Mucosa of stomach (tissue), 1 donor: ENCODE measurements at regions not wholly inside any gene's neighbourhood (a gene's known extent, or its start where the extent isn't known, plus 50 kb on each side); places are given as distances from the start of the nearest gene placed in this dataset.

Experiments used
- H3K27me3 ChIP-seq: one replicate; pipeline ENCODE4 v1.7.0; 2013; ENCODE audit warnings: mild to moderate bottlenecking, low read length; ENCODE audit not compliant: control insufficient read depth, insufficient read depth
- H3K36me3 ChIP-seq: one replicate; pipeline ENCODE4 v1.7.0; 2013; ENCODE audit warnings: low read length; ENCODE audit not compliant: control insufficient read depth, insufficient read depth
- H3K4me1 ChIP-seq: one replicate; pipeline ENCODE4 v1.7.0; 2013; ENCODE audit warnings: mild to moderate bottlenecking, low read length; ENCODE audit not compliant: control insufficient read depth, insufficient read depth
- H3K4me3 ChIP-seq: one replicate; pipeline ENCODE4 v1.7.0; 2013; ENCODE audit warnings: low read length
- H3K9ac ChIP-seq: one replicate; pipeline ENCODE4 v1.7.0; 2013; ENCODE audit warnings: mild to moderate bottlenecking, low read length, moderate library complexity
- H3K9me3 ChIP-seq: one replicate; pipeline ENCODE4 v1.7.0; 2013; ENCODE audit warnings: mild to moderate bottlenecking, low read length, moderate library complexity; ENCODE audit not compliant: control insufficient read depth
- donor health status: Pancreatic carcinoma.

DNA sequence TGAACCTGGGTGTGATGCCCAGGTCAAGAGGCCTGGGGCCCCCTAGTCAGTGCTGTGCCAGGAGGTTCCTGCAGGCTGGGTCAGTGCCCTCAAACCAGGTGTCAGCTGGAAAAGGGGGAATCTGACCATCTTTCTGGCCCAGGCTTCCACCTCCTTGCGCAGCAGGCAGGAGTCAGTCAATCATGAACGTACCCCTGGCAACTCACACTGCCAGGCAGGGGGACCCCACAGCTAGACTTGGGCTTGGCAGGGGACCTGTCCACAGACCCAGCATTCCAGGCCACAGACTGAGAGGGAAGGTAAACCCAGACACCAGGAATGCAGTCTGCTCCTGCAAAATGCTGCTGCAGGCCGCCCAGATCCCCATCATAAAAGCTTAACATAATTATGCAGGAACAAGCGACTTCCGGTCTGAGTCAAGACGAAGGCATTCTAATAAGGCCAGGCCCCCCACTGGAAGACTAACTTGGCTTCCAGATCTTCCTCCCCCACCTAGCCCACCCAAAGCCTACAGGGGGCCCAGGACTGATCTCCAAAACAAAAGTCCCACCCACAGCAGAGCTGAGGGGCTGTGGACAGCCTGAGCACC, 156.3 kb downstream of the BCOR start:
- Histone ChIP-seq H3K27me3 (no peaks in the 10 kb centered on the region), H3K36me3 (no peaks in the 10 kb centered on the region), H3K9ac (no peak overlapping the region), H3K4me3 (no peak overlapping the region), H3K9me3 (no peaks in the 10 kb centered on the region), H3K4me1 (no peaks in the 10 kb centered on the region)

GRCh38 chrX:39944416-39944815, 153.3 kb downstream of the BCOR start:
- Histone ChIP-seq H3K36me3 (no peaks in the 10 kb centered on the region), H3K4me3 (no peak overlapping the region), H3K9me3 (no peaks in the 10 kb centered on the region), H3K4me1 (peaks cover 4% of the 10 kb centered on the region), H3K9ac (no peak overlapping the region), H3K27me3 (no peaks in the 10 kb centered on the region)

- no peak overlapping the region for H3K9ac ChIP-seq
- H3K9me3 ChIP-seq, result no peaks in the 10 kb centered on the region
- no peaks in the 10 kb centered on the region for H3K27me3 ChIP-seq
- no peak overlapping the region for H3K4me3 ChIP-seq
- no peaks in the 10 kb centered on the region for H3K36me3 ChIP-seq
- H3K4me1 ChIP-seq, result peaks cover 4% of the 10 kb centered on the region
Measured at GRCh38 chrX:39945709-39946108, 152.0 kb downstream of the BCOR start.

DNA sequence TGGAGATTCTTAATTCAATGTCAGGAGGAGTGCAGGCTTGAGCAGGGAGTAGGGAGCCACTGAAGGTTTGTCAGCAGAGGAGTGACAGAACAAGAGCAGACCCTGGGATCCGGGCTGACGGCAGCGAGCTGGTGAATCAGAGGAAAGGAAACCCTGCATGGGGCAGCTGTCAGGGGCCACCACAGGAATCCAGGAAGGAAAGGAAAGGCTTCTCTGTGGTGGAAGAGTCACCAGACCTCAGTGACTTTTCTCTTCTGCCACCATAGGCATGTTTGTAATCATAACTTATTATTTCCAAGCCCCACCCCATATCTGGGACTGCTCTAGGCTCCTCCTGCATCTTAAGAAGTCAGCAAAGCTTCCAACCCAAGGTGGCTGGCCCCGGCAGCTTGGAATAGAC, 150.9 kb downstream of the BCOR start:
- H3K36me3 ChIP-seq, result no peaks in the 10 kb centered on the region
- no peaks in the 10 kb centered on the region for H3K9me3 ChIP-seq
- H3K9ac ChIP-seq, result no peak overlapping the region
- no peaks in the 10 kb centered on the region for H3K27me3 ChIP-seq
- no peak overlapping the region for H3K4me3 ChIP-seq
- peaks cover 4% of the 10 kb centered on the region for H3K4me1 ChIP-seq

DNA sequence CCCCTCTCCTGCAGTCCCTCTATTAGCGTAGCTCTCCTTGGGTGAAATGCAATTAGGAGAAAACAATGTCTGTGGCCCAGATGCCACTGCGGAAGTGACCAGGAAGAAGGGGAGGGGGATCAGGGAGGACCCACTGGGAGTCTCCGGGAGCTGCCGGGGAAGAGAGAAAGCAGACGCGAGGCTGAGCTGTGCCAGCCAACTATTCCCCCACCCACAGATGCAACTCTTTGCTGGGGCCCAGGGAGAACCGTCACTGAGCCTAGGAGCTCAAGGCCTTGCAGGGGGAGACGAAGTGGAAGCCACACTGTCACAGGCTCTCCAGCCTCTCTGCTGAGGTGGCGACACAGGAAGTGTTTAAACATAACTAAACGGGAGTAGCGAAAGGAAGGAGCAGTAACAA, 149.2 kb downstream of the BCOR start:
- peak overlapping the region; percentile 31 for H3K9ac ChIP-seq
- no peaks in the 10 kb centered on the region for H3K27me3 ChIP-seq
- H3K4me3 ChIP-seq, result no peak overlapping the region
- no peaks in the 10 kb centered on the region for H3K36me3 ChIP-seq
- no peaks in the 10 kb centered on the region for H3K9me3 ChIP-seq
- H3K4me1 ChIP-seq, result peaks cover 15% of the 10 kb centered on the region

GRCh38 chrX:39950018-39950688, 147.6 kb downstream of the BCOR start:
- H3K9ac ChIP-seq, result no peak overlapping the region
- H3K36me3 ChIP-seq, result no peaks in the 10 kb centered on the region

DNA sequence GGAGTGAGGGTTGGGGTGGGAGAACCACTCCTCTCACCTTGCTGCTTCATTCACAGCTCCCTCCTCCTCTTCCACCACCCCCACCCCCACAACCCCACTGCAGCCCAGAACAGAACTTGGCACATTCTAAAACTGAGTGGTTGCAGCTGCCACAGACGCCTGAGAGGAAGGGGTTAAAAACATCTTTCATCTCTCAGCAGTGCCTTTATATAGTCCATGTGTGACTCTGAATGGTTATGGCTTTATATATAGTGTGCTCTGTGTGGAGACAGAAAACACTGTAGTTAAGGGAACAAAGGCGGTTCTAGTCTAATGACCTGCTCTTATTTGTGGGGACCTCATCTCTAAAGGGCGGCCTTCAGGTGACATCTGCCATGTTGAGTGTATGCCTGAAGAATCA, 144.8 kb downstream of the BCOR start:
- Histone ChIP-seq H3K4me3 (no peak overlapping the region), H3K9me3 (no peaks in the 10 kb centered on the region), H3K4me1 (peaks cover 37% of the 10 kb centered on the region), H3K36me3 (no peaks in the 10 kb centered on the region), H3K9ac (peak overlapping the region; percentile 19), H3K27me3 (no peaks in the 10 kb centered on the region)

More at GRCh38 chrX:39950018-39950688, 147.6 kb downstream of the BCOR start:
- Histone ChIP-seq H3K27me3 (no peaks in the 10 kb centered on the region), H3K9me3 (no peaks in the 10 kb centered on the region), H3K4me3 (no peak overlapping the region), H3K4me1 (peaks cover 28% of the 10 kb centered on the region)

- Histone ChIP-seq H3K36me3 (no peaks in the 10 kb centered on the region), H3K4me3 (no peak overlapping the region), H3K4me1 (peaks cover 42% of the 10 kb centered on the region)
Measured at GRCh38 chrX:39953879-39954278, 143.9 kb downstream of the BCOR start.

DNA sequence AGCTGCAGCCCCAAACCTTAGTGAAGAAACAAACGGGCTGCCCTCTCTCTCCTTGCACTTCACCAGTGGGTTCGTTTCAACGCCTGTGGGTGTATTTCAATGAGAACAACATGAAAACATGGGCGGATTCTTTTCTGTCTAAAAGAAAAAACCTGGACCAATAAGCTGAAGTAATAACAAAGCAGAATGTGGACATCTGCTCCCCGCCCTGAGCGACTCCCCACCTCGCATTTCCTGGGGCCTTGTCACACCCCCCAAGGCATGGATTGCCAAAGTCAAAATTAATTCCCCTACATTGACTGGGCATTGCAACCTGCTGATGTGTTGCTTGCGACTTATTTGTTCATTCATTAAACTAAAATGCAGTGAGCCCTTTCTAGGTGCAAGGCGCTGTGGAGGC, 142.9 kb downstream of the BCOR start:
- no peaks in the 10 kb centered on the region for H3K9me3 ChIP-seq
- H3K36me3 ChIP-seq, result no peaks in the 10 kb centered on the region
- no peaks in the 10 kb centered on the region for H3K27me3 ChIP-seq
- H3K4me3 ChIP-seq, result no peak overlapping the region
- peak overlapping the region; percentile 19 for H3K9ac ChIP-seq
- H3K4me1 ChIP-seq, result peaks cover 42% of the 10 kb centered on the region

More at GRCh38 chrX:39953879-39954278, 143.9 kb downstream of the BCOR start:
- Histone ChIP-seq H3K27me3 (no peaks in the 10 kb centered on the region), H3K9me3 (no peaks in the 10 kb centered on the region), H3K9ac (peak overlapping the region; percentile 19)

- no peak overlapping the region for H3K4me3 ChIP-seq
- no peak overlapping the region for H3K9ac ChIP-seq
- no peaks in the 10 kb centered on the region for H3K36me3 ChIP-seq
- no peaks in the 10 kb centered on the region for H3K9me3 ChIP-seq
- H3K27me3 ChIP-seq, result no peaks in the 10 kb centered on the region
- peaks cover 42% of the 10 kb centered on the region for H3K4me1 ChIP-seq
Measured at GRCh38 chrX:39955625-39956024, 142.1 kb downstream of the BCOR start.

GRCh38 chrX:39956803-39957394, 140.9 kb downstream of the BCOR start:
- H3K4me3 ChIP-seq, result no peak overlapping the region
- H3K27me3 ChIP-seq, result no peaks in the 10 kb centered on the region
- no peak overlapping the region for H3K9ac ChIP-seq
- no peaks in the 10 kb centered on the region for H3K9me3 ChIP-seq
- H3K36me3 ChIP-seq, result no peaks in the 10 kb centered on the region
- peaks cover 42% of the 10 kb centered on the region for H3K4me1 ChIP-seq

- Histone ChIP-seq H3K4me1 (peaks cover 36% of the 10 kb centered on the region), H3K4me3 (no peak overlapping the region), H3K36me3 (no peaks in the 10 kb centered on the region), H3K27me3 (no peaks in the 10 kb centered on the region), H3K9ac (no peak overlapping the region), H3K9me3 (no peaks in the 10 kb centered on the region)
Measured at GRCh38 chrX:39957816-39958566, 139.8 kb downstream of the BCOR start.
